Stimulated activated naive CD8-positive, alpha-beta T cell treated with anti-CD3 and anti-CD28 coated beads, Interleukin-15, amount 100 ng/mL, for 72 hours (primary cell): ENCODE measurements at regions not wholly inside any gene's neighbourhood (a gene's known extent, or its start where the extent isn't known, plus 50 kb on each side); places are given as distances from the start of the nearest gene placed in this dataset.
"Not testable (repeated sequence)": the region's sequence is repeated elsewhere in the genome, so short reads cannot be mapped to it uniquely, and the experiment has no call there.

Experiments used
- ATAC-seq: fragments of 150-1000 bp; cut with Tn5 transposase; 2 replicates; pipeline ENCODE4 v1.10.0; 2021; ENCODE audit warnings: mild to moderate bottlenecking, moderate library complexity
- DNase-seq, 2 donors: peaks; one replicate each; pipeline ENCODE4 v3.0.0; 2021 to 2022
- H3K27ac Mint-ChIP-seq, 2 donors: one replicate each; pipeline ENCODE4 v1.8.0; 2022; ENCODE audit warnings: mild to moderate bottlenecking in 2 of 2, mixed read lengths in 2 of 2, moderate library complexity in 2 of 2
- H3K27me3 Mint-ChIP-seq: one replicate; pipeline ENCODE4 v1.8.0; 2022; ENCODE audit warnings: mixed read lengths
- H3K4me1 Mint-ChIP-seq: one replicate; pipeline ENCODE4 v1.8.0; 2022; ENCODE audit warnings: mild to moderate bottlenecking, mixed read lengths
- H3K4me3 Mint-ChIP-seq, 2 donors: one replicate each; pipeline ENCODE4 v1.8.0; 2022; ENCODE audit warnings: mild to moderate bottlenecking in 2 of 2, mixed read lengths in 2 of 2, moderate library complexity in 1 of 2
- H3K9me3 Mint-ChIP-seq, 2 donors: one replicate each; pipeline ENCODE4 v1.8.0; 2022; ENCODE audit warnings: mixed read lengths in 2 of 2

DNA sequence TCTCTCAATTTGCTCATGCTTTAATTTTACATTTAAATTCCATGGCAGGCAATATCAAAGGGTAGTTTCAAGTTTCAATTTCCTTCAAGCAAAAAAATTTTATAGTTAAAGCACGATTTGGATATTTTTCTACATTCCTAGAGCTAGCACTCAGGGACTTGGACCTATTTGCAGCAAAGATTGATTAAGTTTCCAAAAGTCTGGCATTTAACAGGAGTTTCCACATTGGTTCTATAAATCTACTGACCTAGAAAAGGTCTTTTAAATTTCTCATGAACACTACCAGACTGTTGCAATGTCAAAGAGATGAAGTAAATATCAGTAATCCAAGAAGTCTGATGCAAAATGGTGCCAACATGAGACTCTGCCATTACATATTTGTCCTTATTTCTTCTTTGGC lies 253.7 kb upstream of the LINC00305 start:
- ATAC-seq: no peak
- H3K27ac Mint-ChIP-seq: no peak overlapping the region
- no peaks in the 10 kb centered on the region for H3K9me3 Mint-ChIP-seq
- no peaks in the 10 kb centered on the region for H3K27me3 Mint-ChIP-seq
- DNase-seq: no peak
- H3K4me3 Mint-ChIP-seq: no peak overlapping the region
- no peaks in the 10 kb centered on the region for H3K4me1 Mint-ChIP-seq

DNA sequence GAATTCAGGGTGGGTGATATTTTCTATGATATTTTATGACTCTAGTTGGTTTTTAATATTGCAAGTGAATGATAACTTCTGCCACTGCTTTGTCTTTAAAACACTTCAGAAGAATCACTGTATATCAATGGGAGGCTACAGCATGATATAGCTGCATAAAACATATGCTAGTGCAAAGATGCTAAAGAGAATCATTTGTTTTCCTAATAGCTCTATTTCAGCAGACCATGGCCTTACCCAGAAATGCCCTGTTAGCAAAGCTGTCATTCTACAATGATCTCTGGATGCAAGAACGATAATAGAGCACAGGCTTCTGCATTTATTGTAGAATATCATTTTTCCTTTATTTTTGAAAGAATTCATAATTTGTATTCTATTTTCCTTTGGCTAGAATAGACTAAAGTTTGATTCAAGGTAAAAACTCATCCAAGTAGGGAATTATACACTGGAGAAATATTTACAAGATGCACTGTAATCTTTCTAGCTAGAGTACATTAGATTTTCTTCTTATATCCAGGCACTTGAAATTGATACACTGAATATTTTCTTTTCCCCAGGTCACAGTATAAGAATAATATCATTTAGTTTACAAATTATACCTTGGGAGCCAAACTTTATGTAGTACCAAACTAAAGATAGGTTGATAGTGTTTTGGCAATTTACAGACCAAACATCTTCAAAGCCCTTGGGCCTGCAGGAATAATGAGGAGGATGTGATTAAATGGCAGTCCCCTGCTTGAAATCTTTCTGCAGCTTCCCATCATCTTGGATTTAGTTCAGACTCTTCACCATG lies 252.6 kb upstream of the LINC00305 start:
- DNase-seq (no peak), ATAC-seq (no peak)
- Mint-ChIP-seq H3K27ac (no peak overlapping the region), H3K4me1 (no peaks in the 10 kb centered on the region), H3K27me3 (no peaks in the 10 kb centered on the region), H3K9me3 (peaks cover 0 to 4% of the 10 kb centered on the region in 2 donors), H3K4me3 (no peak overlapping the region)

DNA sequence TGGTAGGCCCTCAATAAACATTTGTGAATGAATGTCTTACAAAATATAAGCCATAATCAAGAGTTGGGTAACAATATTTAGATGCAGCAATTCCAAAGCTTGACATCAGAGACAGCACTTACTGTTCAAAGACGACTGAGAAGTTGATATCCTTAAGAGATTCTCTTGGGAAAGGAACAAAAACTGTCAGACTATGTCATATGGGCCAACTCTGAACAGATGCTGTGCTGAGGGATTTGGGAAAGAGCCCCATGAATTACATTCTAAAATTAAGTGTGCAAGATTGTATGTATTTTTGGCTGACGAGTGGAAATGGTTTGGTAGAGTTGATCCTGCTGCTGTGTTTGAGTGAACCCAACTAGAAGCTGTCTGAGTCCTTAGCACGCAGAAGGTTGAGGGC lies 250.7 kb upstream of the LINC00305 start:
- H3K27me3 Mint-ChIP-seq: no peaks in the 10 kb centered on the region
- H3K27ac Mint-ChIP-seq: no peak overlapping the region
- H3K9me3 Mint-ChIP-seq: peaks cover 0 to 7% of the 10 kb centered on the region in 2 donors
- H3K4me3 Mint-ChIP-seq: no peak overlapping the region
- DNase-seq (no peak), ATAC-seq (no peak)
- H3K4me1 Mint-ChIP-seq: no peaks in the 10 kb centered on the region

DNA sequence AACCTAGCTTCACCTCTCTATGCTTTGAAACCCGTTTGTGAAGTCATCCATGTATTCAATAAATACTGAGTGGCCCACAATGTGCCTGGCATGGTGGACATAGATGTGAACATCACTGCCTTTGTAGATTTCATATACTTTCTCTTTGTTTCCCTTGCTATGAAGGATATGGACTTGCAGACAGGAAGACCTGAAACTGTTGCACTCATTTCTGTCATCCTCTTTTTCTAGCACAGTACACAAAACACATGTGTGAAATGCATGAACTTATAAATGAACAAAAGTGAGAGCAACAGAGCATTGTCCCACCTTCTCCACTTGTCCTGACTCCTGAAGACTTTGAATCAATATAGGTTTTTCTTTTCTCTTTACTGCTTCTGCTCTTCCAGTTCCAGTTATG lies 249.4 kb upstream of the LINC00305 start:
- no peaks in the 10 kb centered on the region for H3K27me3 Mint-ChIP-seq
- no peak overlapping the region for H3K27ac Mint-ChIP-seq
- DNase-seq (no peak), ATAC-seq (no peak)
- peaks cover 0 to 7% of the 10 kb centered on the region in 2 donors for H3K9me3 Mint-ChIP-seq
- H3K4me1 Mint-ChIP-seq: no peaks in the 10 kb centered on the region
- H3K4me3 Mint-ChIP-seq: no peak overlapping the region

DNA sequence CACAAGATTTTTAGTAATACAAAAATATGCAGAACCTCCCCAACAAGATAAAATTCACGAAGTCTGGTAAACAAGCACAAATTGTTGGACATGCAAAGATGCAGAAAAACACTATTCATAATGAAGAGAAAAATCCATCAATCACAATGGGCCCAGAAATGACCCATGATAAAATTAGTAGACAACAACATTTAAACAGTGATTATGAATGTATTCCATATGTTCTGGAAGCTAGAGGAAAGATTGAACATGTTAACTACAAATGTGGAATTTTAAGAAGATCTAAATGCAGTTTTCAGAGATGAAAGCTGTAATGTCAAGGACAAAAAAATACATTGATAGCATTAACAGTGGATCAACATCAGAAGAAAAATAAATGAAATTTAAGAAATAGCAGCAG lies 243.3 kb upstream of the LINC00305 start:
- no peak for ATAC-seq
- Mint-ChIP-seq H3K4me1 (no peaks in the 10 kb centered on the region), H3K4me3 (no peak overlapping the region), H3K27me3 (no peaks in the 10 kb centered on the region), H3K9me3 (peaks cover 0 to 7% of the 10 kb centered on the region in 2 donors), H3K27ac (no peak overlapping the region)
- DNase-seq: no peak

DNA sequence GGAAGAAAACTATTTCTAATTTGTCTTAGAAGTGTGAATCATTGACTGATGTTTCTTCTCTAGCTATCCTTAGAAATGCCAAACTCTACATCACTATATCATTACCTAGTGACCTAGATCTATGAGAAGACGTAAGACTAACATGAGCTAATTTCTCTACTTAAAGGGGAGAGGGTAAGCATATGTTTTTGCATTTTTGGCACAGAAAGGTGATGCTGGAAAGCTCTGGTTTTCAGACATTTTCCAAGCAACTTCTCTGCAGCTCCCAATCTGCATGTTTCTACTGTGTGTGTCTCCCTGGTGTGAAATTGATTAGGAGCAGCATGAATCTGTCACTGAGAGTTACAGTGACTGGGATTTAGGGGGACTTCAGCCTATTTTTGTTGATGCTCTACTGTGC lies 235.2 kb upstream of the LINC00305 start:
- no peak for ATAC-seq
- Mint-ChIP-seq H3K4me3 (no peak overlapping the region), H3K27ac (no peak overlapping the region), H3K9me3 (no peaks in the 10 kb centered on the region), H3K4me1 (no peaks in the 10 kb centered on the region), H3K27me3 (no peaks in the 10 kb centered on the region)
- no peak for DNase-seq

DNA sequence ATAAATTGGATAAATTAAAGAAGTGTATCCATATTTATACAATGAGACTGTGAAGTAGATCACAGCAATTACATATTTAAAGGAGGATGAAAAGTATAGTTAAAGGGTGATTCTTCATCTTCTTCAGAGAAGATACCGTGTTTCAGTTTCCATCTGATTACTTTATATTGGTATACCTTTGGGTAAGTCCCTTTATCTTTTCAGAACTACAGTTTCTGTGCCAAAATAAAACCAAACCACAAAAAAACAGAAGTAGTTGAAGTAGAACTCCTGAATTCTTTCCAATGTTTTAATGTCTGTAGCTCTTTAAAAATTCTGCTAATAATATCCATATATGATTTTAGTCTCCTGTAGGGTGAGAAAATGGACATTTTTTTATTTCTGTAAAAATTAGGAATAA lies 231.2 kb upstream of the LINC00305 start:
- no peak for ATAC-seq
- no peak overlapping the region for H3K27ac Mint-ChIP-seq
- H3K4me1 Mint-ChIP-seq: no peaks in the 10 kb centered on the region
- H3K4me3 Mint-ChIP-seq: no peak overlapping the region
- DNase-seq: no peak
- no peaks in the 10 kb centered on the region for H3K27me3 Mint-ChIP-seq
- H3K9me3 Mint-ChIP-seq: no peaks in the 10 kb centered on the region

DNA sequence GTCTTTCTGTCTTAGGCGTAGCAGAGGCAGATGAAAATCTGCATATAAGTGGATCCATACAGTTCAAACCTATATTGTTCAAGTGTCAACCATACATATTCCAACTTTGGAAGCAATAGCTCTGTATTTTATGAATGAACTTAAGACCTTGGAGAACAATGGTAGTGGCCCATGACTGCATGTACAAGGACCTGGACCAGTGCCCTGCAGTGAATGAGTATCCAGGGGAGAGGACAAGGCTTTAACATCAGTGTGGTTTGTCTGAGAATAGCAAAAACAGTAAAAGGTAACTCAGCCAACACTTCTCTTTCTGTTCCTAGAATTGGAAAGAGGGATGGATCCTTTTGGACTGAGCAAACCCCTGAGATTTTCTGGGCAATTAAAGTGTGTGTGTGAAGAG lies 230.8 kb upstream of the LINC00305 start:
- Mint-ChIP-seq H3K9me3 (no peaks in the 10 kb centered on the region), H3K27ac (no peak overlapping the region), H3K4me3 (no peak overlapping the region), H3K4me1 (no peaks in the 10 kb centered on the region), H3K27me3 (no peaks in the 10 kb centered on the region)
- no peak for ATAC-seq
- DNase-seq: no peak

DNA sequence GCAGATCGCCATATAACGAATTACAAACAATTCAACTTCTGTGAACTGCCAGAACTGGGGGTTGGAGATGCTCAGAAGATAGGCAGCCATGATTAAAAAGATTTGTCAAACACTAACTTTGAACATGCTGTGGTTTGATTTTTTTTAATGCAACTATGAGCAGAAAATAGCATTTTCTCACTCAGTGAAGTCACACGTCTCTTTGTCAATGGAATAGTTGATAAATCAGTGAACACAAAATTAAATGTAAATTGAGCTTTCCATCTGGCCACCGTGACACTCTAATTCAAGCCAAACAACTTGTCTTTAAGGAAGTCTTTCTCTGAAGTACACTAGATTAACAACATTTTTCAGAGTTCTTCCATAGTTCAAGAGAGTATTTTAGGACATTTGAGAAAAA lies 228.6 kb upstream of the LINC00305 start:
- H3K27me3 Mint-ChIP-seq: no peaks in the 10 kb centered on the region
- H3K4me1 Mint-ChIP-seq: no peaks in the 10 kb centered on the region
- DNase-seq (no peak), ATAC-seq (no peak)
- H3K9me3 Mint-ChIP-seq: peaks cover 0 to 5% of the 10 kb centered on the region in 2 donors
- no peak overlapping the region for H3K27ac Mint-ChIP-seq
- H3K4me3 Mint-ChIP-seq: no peak overlapping the region

DNA sequence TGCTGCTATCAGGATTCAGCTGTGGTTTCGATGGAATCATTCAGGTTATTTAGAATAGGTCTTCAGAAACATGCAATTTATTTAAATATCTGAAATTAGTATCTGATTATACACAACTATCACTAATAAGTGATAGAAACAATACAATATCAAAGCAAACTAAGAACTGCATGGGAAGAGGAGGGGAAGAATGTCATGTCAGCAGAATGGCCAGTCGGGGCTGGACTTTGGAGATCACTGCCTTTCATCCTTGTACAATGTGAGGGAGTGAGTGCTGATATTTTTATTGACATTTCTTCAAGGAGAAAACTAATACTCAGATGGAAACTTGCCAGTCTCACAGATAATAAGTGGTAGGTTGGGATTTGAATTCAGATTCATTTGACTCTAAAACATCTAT lies 224.0 kb upstream of the LINC00305 start:
- Mint-ChIP-seq H3K4me1 (no peaks in the 10 kb centered on the region), H3K9me3 (peaks cover 10 to 14% of the 10 kb centered on the region in 2 donors), H3K4me3 (no peak overlapping the region), H3K27me3 (no peaks in the 10 kb centered on the region), H3K27ac (no peak overlapping the region)
- DNase-seq: no peak
- no peak for ATAC-seq

DNA sequence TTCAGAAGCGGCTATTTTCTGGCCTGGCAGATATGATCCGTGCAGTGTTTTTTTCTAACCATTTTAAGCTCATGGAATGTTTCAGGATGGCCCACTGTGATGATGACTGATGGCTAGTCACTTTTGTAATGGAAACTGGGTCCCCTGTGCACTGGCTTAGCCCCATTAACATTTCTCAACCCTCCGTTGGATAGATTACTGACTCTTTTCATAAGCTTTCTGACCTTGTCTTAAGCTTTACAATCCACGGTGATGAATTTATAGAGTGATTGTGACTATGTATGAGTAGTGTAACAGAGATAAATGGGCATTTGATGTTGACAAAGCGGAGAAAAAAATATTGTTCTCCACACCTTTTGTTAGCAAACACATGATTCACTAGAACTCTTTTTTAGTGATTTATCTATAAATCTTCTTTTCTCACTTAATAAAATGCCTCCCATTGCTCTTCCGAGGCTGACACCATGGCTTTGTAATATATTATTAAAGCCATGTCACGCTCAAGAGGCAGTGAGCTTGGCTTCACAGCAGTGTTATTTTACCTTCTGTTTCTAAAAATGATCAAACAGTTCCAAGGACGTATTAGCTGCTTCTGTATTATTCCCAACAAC lies 221.0 kb upstream of the LINC00305 start:
- H3K9me3 Mint-ChIP-seq: peaks cover 10 to 23% of the 10 kb centered on the region in 2 donors
- not testable (repeated sequence) for H3K4me1 Mint-ChIP-seq, H3K27ac Mint-ChIP-seq, DNase-seq, H3K27me3 Mint-ChIP-seq, H3K4me3 Mint-ChIP-seq, ATAC-seq

DNA sequence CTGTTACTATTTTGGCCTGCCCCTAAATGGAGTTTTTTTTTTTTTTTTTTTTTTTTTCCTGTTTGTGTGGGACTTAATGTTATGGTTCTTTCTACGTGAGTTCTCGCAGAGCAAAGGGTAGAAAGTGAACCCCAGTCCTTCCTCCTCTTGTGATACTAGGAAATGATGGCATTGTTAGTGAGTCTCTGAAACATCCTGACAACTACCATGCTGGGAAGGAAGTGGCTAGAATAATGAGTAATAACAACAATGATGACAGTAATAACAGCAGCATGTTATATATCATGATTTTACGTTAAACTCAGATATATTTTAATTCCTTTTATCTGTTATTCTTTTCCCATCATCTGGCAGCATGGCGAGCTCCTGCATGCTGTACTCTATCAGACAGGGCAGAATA lies 216.2 kb upstream of the LINC00305 start:
- Mint-ChIP-seq H3K4me1 (no peaks in the 10 kb centered on the region), H3K27me3 (no peaks in the 10 kb centered on the region), H3K27ac (no peak overlapping the region), H3K9me3 (peaks cover 13 to 28% of the 10 kb centered on the region in 2 donors), H3K4me3 (no peak overlapping the region)
- DNase-seq (no peak), ATAC-seq (no peak)

DNA sequence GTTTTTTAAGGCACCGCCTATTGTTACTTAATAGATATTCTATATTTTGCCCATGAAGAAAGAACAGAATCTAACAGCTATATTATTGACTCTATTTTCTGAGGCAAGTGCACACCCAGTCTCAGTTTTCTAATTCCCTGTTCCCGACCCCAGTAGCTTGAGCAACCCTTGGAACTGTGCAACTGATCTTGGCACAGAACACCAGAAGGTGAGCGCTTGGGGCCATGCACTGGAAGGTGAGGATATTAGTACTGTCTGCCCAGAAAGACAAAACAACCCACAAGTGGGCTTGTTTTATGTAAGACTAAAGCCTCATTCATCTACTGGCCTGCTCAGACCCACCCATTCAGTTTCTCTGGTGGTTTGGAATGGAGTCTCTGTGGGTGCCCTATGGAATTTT lies 188.8 kb upstream of the LINC00305 start:
- no peak for ATAC-seq
- Mint-ChIP-seq H3K27ac (no peak overlapping the region), H3K4me3 (no peak overlapping the region), H3K4me1 (no peaks in the 10 kb centered on the region), H3K27me3 (no peaks in the 10 kb centered on the region), H3K9me3 (no peaks in the 10 kb centered on the region)
- DNase-seq: no peak

DNA sequence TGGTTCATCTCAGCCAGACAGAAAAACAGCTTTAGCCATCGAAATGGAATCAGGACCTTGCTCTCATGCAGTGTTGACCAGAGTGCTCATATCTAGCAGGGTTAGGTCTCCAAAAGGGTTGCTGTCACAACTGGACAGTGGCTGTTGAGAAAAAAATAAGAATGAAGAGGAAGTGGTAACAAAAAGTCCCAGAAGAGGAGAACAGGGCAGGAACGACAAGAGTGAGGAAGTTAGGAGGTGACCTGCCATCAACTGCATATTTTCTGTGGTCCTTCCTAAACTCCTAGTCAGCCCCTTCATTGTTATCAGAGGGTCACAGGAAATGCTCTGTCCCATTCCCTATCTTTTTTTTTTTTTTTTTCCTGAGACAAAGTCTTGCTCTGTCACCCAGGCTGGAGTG lies 188.1 kb upstream of the LINC00305 start:
- Mint-ChIP-seq H3K4me1 (no peaks in the 10 kb centered on the region), H3K4me3 (no peak overlapping the region), H3K9me3 (peaks cover 0 to 6% of the 10 kb centered on the region in 2 donors), H3K27ac (no peak overlapping the region), H3K27me3 (no peaks in the 10 kb centered on the region)
- ATAC-seq (no peak), DNase-seq (no peak)

DNA sequence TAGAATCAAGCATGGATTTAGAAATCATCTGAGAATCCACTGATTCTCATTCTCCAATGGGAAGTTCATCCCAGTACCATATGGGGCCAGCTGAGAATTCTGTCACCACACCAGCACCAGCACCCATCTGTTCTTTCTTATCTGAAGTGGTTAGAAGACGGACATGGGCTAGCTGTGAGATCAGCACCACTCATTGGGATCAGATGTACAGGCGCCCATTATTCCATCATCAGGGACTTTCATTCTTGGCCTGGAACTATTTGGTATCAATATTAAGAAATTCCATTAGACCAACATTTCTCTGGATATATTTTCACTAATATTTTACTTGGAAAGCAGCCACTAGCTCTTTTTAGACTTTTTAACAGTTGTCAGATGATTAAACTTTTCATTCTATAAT lies 185.9 kb upstream of the LINC00305 start:
- no peaks in the 10 kb centered on the region for H3K4me1 Mint-ChIP-seq
- no peaks in the 10 kb centered on the region for H3K27me3 Mint-ChIP-seq
- no peak for DNase-seq
- ATAC-seq: no peak
- H3K27ac Mint-ChIP-seq: no peak overlapping the region
- H3K4me3 Mint-ChIP-seq: no peak overlapping the region
- peaks cover 0 to 6% of the 10 kb centered on the region in 2 donors for H3K9me3 Mint-ChIP-seq

DNA sequence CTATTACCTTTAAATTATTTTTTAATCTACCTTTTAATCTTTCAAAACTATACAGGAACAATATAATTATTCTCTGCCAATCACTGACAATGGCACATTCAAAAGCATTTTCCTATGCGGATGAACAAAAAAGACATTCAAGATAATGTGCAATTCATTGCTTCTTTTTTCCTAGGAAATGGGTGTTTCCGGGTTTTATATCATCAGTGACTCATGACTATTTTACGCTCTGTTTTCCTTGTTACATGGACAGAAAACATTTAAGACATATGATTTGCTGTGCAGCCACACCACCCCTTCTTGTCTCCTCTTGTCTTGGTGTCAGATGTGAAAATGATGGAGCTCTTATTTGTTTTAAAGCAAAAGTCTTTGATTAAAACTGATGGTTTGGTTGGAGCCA lies 184.7 kb upstream of the LINC00305 start:
- ATAC-seq: no peak
- H3K9me3 Mint-ChIP-seq: peaks cover 0 to 6% of the 10 kb centered on the region in 2 donors
- no peak overlapping the region for H3K27ac Mint-ChIP-seq

DNA sequence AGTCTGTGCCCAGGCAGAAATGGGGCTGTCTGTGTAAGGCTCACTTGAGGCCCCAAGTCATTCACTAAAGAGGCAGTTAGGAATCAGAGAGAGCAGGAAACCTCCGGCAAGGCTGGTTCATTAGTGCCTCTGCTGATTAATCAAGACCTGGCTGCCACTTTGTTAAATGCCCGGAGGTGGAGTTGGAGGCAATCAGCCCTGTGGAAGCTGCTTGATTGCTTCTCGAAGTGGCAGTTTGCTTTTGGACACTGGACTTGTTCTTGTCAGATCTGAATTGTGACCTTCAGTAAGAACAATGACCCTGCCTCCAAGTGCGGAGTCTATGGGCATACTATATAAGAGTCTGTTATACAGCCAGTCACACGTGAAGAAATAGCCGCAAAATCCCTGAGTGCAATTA lies 183.9 kb upstream of the LINC00305 start:
- no peaks in the 10 kb centered on the region for H3K27me3 Mint-ChIP-seq
- H3K9me3 Mint-ChIP-seq: peaks cover 0 to 6% of the 10 kb centered on the region in 2 donors
- no peak overlapping the region for H3K4me3 Mint-ChIP-seq
- peak overlapping the region in 1 of 2 donors; percentile 42 for H3K27ac Mint-ChIP-seq
- H3K4me1 Mint-ChIP-seq: no peaks in the 10 kb centered on the region
- ATAC-seq: no peak
- DNase-seq: no peak

More for the DNA sequence above, 184.7 kb upstream of the LINC00305 start:
- no peak for DNase-seq
- Mint-ChIP-seq H3K4me3 (no peak overlapping the region), H3K4me1 (no peaks in the 10 kb centered on the region), H3K27me3 (no peaks in the 10 kb centered on the region)
